ENCODE measurements at regions not wholly inside any gene's neighbourhood (a gene's known extent, or its start where the extent isn't known, plus 50 kb on each side); places are given as distances from the start of the nearest gene placed in this dataset.

- no peak for TF ChIP-seq POLR2A (IDR thresholded peaks at IDR 0.05)
- no peak for TF ChIP-seq CTCF (IDR thresholded peaks at IDR 0.05)
These were observed 492.0 kb upstream of the ERCC4 start for GRCh38 chr16:13427943-13428342.
